GM12878 (cell line): ENCODE measurements at regions not wholly inside any gene's neighbourhood (a gene's known extent, or its start where the extent isn't known, plus 50 kb on each side); places are given as distances from the start of the nearest gene placed in this dataset.

Experiments
- ATAC-seq: fragments of 200-7000 bp; cut with Tn5 transposase; 3 replicates; pipeline ENCODE4 v1.9.1; 2020; ENCODE audit warnings: mild to moderate bottlenecking, moderate library complexity
- BruUV-seq: library from RNA; stranded (reverse); fragments of 400-500 nt; replicated peaks from 2 replicates; lab custom pipeline; 2021; lab: Mats Ljungman, UMichigan
- CTCF ChIA-PET: fragments of 300-600 bp; sonication (Branson Sonifier 250); formaldehyde crosslinking; extraction: SDS; loops from one replicate; lab custom pipeline; 2021; ENCODE audit warnings: inconsistent platforms; lab: Yijun Ruan, JAX
- POLR2A ChIA-PET: fragments of 350-600 bp; formaldehyde crosslinking; extraction: SDS; loops from one replicate; lab custom pipeline; 2021; ENCODE audit warnings: inconsistent platforms; lab: Charles Lee
- RAD21 ChIA-PET: fragments of 300-600 bp; sonication (Branson Sonifier 250); formaldehyde crosslinking; loops from one replicate; lab custom pipeline; 2023; ENCODE audit warnings: antibody characterized with exemption; ENCODE audit not compliant: unreplicated experiment; lab: Charles Lee
- SMC1A ChIA-PET: fragments of 300-600 bp; sonication (Branson Sonifier 250); formaldehyde crosslinking; loops from one replicate; lab custom pipeline; 2023; ENCODE audit not compliant: unreplicated experiment, uncharacterized antibody; lab: Charles Lee
- DNase-seq: peaks from one replicate; pipeline ENCODE4 v3.0.0-alpha.2; 2011; ENCODE audit warnings: low read depth, low spot score
- FAIRE-seq: peaks from 3 replicates; lab custom pipeline; 2011; peaks lifted over from hg19 to GRCh38; lab: Jason Lieb, UNC
- H2AFZ ChIP-seq: 2 replicates; pipeline ENCODE4 v1.6.0; 2011; ENCODE audit warnings: low read depth, low read length, control low read depth; ENCODE audit not compliant: control insufficient read depth
- H3K27ac ChIP-seq: 2 replicates; pipeline ENCODE4 v1.5.1; 2011; ENCODE audit warnings: control low read depth; ENCODE audit not compliant: control insufficient read depth, insufficient read depth
- H3K27me3 ChIP-seq, 2 experiments: replicated peaks in 1 of 2; 2 replicates each; pipeline versions ENCODE4 v1.6.0 to v1.6.1; 2011; ENCODE audit warnings: low read length in 1 of 2; ENCODE audit not compliant: control insufficient read depth in 2 of 2, insufficient read depth in 2 of 2
- H3K36me3 ChIP-seq, 2 experiments: 2 replicates each; pipeline ENCODE4 v1.5.1; 2011; ENCODE audit warnings: low read length in 1 of 2; ENCODE audit not compliant: control insufficient read depth in 2 of 2, insufficient read depth in 2 of 2
- H3K4me1 ChIP-seq: 2 replicates; pipeline ENCODE4 v1.6.1; 2011; ENCODE audit warnings: mild to moderate bottlenecking, low read length, moderate library complexity, mixed read lengths; ENCODE audit not compliant: control insufficient read depth, insufficient read depth
- H3K4me2 ChIP-seq: 2 replicates; pipeline ENCODE4 v1.6.0; 2011; ENCODE audit warnings: control low read depth; ENCODE audit not compliant: control insufficient read depth, insufficient read depth
- H3K4me3 ChIP-seq: fragments of 200-600 bp; sonication (generic); 2 replicates; pipeline ENCODE4 v1.5.1; 2016
- H3K79me2 ChIP-seq: 2 replicates; pipeline ENCODE4 v1.6.0; 2011; ENCODE audit warnings: low read length; ENCODE audit not compliant: control insufficient read depth, insufficient read depth
- H3K9ac ChIP-seq: 2 replicates; pipeline ENCODE4 v1.8.0; 2011; ENCODE audit warnings: low read length, control low read depth, mixed read lengths; ENCODE audit not compliant: control insufficient read depth, insufficient read depth
- H3K9me3 ChIP-seq: replicated peaks from 3 replicates; pipeline ENCODE4 v1.5.1; 2011; ENCODE audit warnings: mild to moderate bottlenecking, low read length; ENCODE audit not compliant: control insufficient read depth, insufficient read depth
- H4K20me1 ChIP-seq: 2 replicates; pipeline ENCODE4 v1.6.0; 2011; ENCODE audit not compliant: control insufficient read depth, insufficient read depth
- BCLAF1 ChIP-seq: fragments of 450-650 bp; IDR thresholded peaks from 2 replicates; pipeline ENCODE4 v1.6.1; 2017; ENCODE audit warnings: antibody characterized with exemption, mild to moderate bottlenecking, moderate library complexity
- ETV6 ChIP-seq, 2 experiments: fragments of 450-650 bp in 1 of 2; IDR thresholded peaks in 1 of 2; conservative IDR thresholded peaks in 1 of 2; 2 replicates each; pipeline ENCODE4 v1.6.1; 2014; ENCODE audit warnings: antibody characterized with exemption in 1 of 2, borderline replicate concordance in 1 of 2, low read depth in 1 of 2, mild to moderate bottlenecking in 1 of 2, moderate library complexity in 1 of 2
- HDGF ChIP-seq: fragments of 450-650 bp; IDR thresholded peaks from 2 replicates; pipeline ENCODE4 v1.6.1; 2016; ENCODE audit warnings: antibody characterized with exemption
- NFXL1 ChIP-seq: fragments of 450-650 bp; IDR thresholded peaks from 2 replicates; pipeline ENCODE4 v1.6.1; 2017; ENCODE audit warnings: antibody characterized with exemption, mild to moderate bottlenecking, borderline replicate concordance
- NFYB ChIP-seq: IDR thresholded peaks from 2 replicates; pipeline ENCODE4 v1.6.1; 2011; ENCODE audit warnings: low read depth, mild to moderate bottlenecking, low read length, improper control_type of control experiment, moderate library complexity; ENCODE audit not compliant: insufficient read depth
- SP1 ChIP-seq: IDR thresholded peaks from one replicate; pipeline ENCODE4 v1.6.1; 2011; ENCODE audit warnings: low read depth, low read length
- SREBF2 ChIP-seq: IDR thresholded peaks from 2 replicates; pipeline ENCODE4 v1.6.1; 2012; ENCODE audit warnings: mild to moderate bottlenecking, low read length
- SUPT20H ChIP-seq: IDR thresholded peaks from 2 replicates; pipeline ENCODE4 v1.6.1; 2011; ENCODE audit warnings: low read depth, mild to moderate bottlenecking, low read length, moderate library complexity, borderline replicate concordance; ENCODE audit not compliant: control insufficient read depth
- TBL1XR1 ChIP-seq: IDR thresholded peaks from 2 replicates; pipeline ENCODE4 v1.6.1; 2012; ENCODE audit warnings: low read depth, low read length, improper control_type of control experiment
- WGBS: methylation state at CpG from one replicate; pipeline ENCODE4 v1.1.6; 2016; ENCODE audit warnings: low lambda C conversion rate; ENCODE audit not compliant: insufficient replicate concordance, insufficient coverage; ENCODE audit errors: missing lambda C conversion rate; 5-methylcytosine and 5-hydroxymethylcytosine counted together
- in situ Hi-C: fragments of 300-500 bp; cut with MboI; formaldehyde crosslinking; loops from 9 replicates; pipeline ENCODE4 v1.14.3; 2018; ENCODE audit warnings: mixed read lengths
- intact Hi-C: fragments of 100-400 bp; cut with micrococcal nuclease; formaldehyde crosslinking; loops from one replicate; pipeline ENCODE4 v1.14.2; 2022; ENCODE audit not compliant: unreplicated experiment

- H3K36me3 ChIP-seq, result no peaks in the 10 kb centered on the region
- ChIA-PET CTCF (no interaction called here), RAD21 (no interaction called here), SMC1A (no interaction called here), POLR2A (no interaction called here)
- no peak overlapping the region for H3K4me2 ChIP-seq
- H3K27me3 ChIP-seq, result no peaks in the 10 kb centered on the region
- no peak overlapping the region for H3K9ac ChIP-seq
- no peak overlapping the region for H2AFZ ChIP-seq
- DNase-seq (no peak), FAIRE-seq (no peak), ATAC-seq (no peak)
- H3K79me2 ChIP-seq, result no peaks in the 10 kb centered on the region
- WGBS, result 0% methylated on average over 1 of the region's 1 CpG
- no peaks in the 10 kb centered on the region for H3K4me1 ChIP-seq
- intact Hi-C loops (no loop called here), in situ Hi-C loops (no loop called here)
- no peaks in the 10 kb centered on the region for H3K9me3 ChIP-seq
- H3K27ac ChIP-seq, result no peak overlapping the region
- H3K4me3 ChIP-seq, result no peak overlapping the region
- no peak for TF ChIP-seq SUPT20H
- no peak for TF ChIP-seq HDGF
- TF ChIP-seq NFXL1, result no peak
- no peak for TF ChIP-seq SP1
- no peak for TF ChIP-seq BCLAF1
- no peak for TF ChIP-seq SREBF2
- no peak for TF ChIP-seq NFYB
- TF ChIP-seq TBL1XR1, result no peak
- TF ChIP-seq ETV6 (conservative IDR thresholded peaks at IDR 0.05 in 1 of 2, IDR thresholded peaks at IDR 0.05 in 1 of 2; ENCODE audit: borderline replicate concordance in 1 of 2, low read depth in 1 of 2), result no peak
- H4K20me1 ChIP-seq, result no peaks in the 10 kb centered on the region
- no TSS peak for BruUV-seq
These were observed 129.8 kb upstream of the UQCRFS1 start for GRCh38 chr19:29342721-29343120.
